PC-3 (cell line): ENCODE measurements at regions not wholly inside any gene's neighbourhood (a gene's known extent, or its start where the extent isn't known, plus 50 kb on each side); places are given as distances from the start of the nearest gene placed in this dataset.

Source experiments
- ATAC-seq: fragments of 200-7000 bp; cut with Tn5 transposase; 2 replicates; pipeline ENCODE4 v1.9.1; 2020; ENCODE audit warnings: mild to moderate bottlenecking, moderate library complexity
- BruUV-seq: library from RNA; stranded (reverse); fragments of 400-500 nt; replicated peaks from 2 replicates; lab custom pipeline; 2021; lab: Mats Ljungman, UMichigan
- CTCF ChIA-PET: fragments of 300-600 bp; sonication (Branson Sonifier 250); formaldehyde crosslinking; loops from one replicate; lab custom pipeline; 2022; ENCODE audit warnings: antibody characterized with exemption; lab: Charles Lee
- POLR2A ChIA-PET: fragments of 300-600 bp; sonication (Branson Sonifier 250); formaldehyde crosslinking; loops from one replicate; lab custom pipeline; 2022; ENCODE audit warnings: antibody characterized with exemption; ENCODE audit not compliant: unreplicated experiment; lab: Charles Lee
- DNase-seq: peaks from one replicate; pipeline ENCODE4 v3.0.0-alpha.2; 2015
- H2AFZ ChIP-seq: fragments of 300-600 bp; sonication (generic); 2 replicates; pipeline ENCODE4 v1.6.0; 2016; ENCODE audit warnings: antibody characterized with exemption, low read length
- H3F3A ChIP-seq: fragments of 300-600 bp; sonication (generic); one replicate; pipeline ENCODE4 v1.6.0; 2017; ENCODE audit warnings: antibody characterized with exemption, low read length, control low read depth, mild to moderate bottlenecking; ENCODE audit not compliant: unreplicated experiment
- H3K27ac ChIP-seq: fragments of 300-600 bp; sonication (generic); 2 replicates; pipeline ENCODE4 v1.5.1; 2016; ENCODE audit warnings: mild to moderate bottlenecking, low read length
- H3K27me3 ChIP-seq: fragments of 300-600 bp; sonication (generic); 2 replicates; pipeline ENCODE4 v1.6.1; 2016; ENCODE audit warnings: low read length, mixed read lengths
- H3K36me3 ChIP-seq: fragments of 300-600 bp; sonication (generic); 2 replicates; pipeline ENCODE4 v1.6.1; 2016; ENCODE audit warnings: low read depth, mixed run types, low read length, mixed read lengths
- H3K4me1 ChIP-seq: fragments of 300-600 bp; sonication (generic); 2 replicates; pipeline ENCODE4 v1.5.1; 2016; ENCODE audit warnings: low read length; ENCODE audit not compliant: insufficient read depth
- H3K4me2 ChIP-seq: fragments of 300-600 bp; sonication (generic); 2 replicates; pipeline ENCODE4 v1.6.0; 2016; ENCODE audit warnings: low read length
- H3K4me3 ChIP-seq: fragments of 300-600 bp; sonication (generic); 2 replicates; pipeline ENCODE4 v1.5.1; 2016; ENCODE audit warnings: mild to moderate bottlenecking, low read length, mixed read lengths
- H3K79me2 ChIP-seq: fragments of 300-600 bp; sonication (generic); 2 replicates; pipeline ENCODE4 v1.6.1; 2017; ENCODE audit warnings: low read length, mixed read lengths
- H3K9ac ChIP-seq: fragments of 300-600 bp; sonication (generic); 2 replicates; pipeline ENCODE4 v1.6.0; 2016; ENCODE audit warnings: mild to moderate bottlenecking, low read length
- H3K9me2 ChIP-seq: fragments of 300-600 bp; sonication (generic); replicated peaks from 2 replicates; pipeline ENCODE4 v1.6.1; 2016; ENCODE audit warnings: mixed run types, low read length, mixed read lengths
- H3K9me3 ChIP-seq: fragments of 300-600 bp; sonication (generic); 2 replicates; pipeline ENCODE4 v1.6.1; 2016; ENCODE audit warnings: low read length, mixed read lengths
- H4K20me1 ChIP-seq: fragments of 300-600 bp; sonication (generic); 2 replicates; pipeline ENCODE4 v1.6.1; 2016; ENCODE audit warnings: low read length, mixed read lengths
- CTCF ChIP-seq: fragments of 300-600 bp; sonication (generic); conservative IDR thresholded peaks from 2 replicates; pipeline ENCODE4 v1.5.1; 2017; ENCODE audit warnings: antibody characterized with exemption, low read depth, mild to moderate bottlenecking, low read length
- EZH2 ChIP-seq: fragments of 300-600 bp; sonication (generic); IDR thresholded peaks from one replicate; pipeline ENCODE4 v1.6.1; 2017; ENCODE audit warnings: antibody characterized with exemption, mild to moderate bottlenecking, low read length; ENCODE audit not compliant: unreplicated experiment
- EZH2phosphoT487 ChIP-seq: fragments of 300-600 bp; sonication (generic); IDR thresholded peaks from 2 replicates; pipeline ENCODE4 v1.6.1; 2018; ENCODE audit warnings: mild to moderate bottlenecking, antibody characterized with exemption, low read length, borderline replicate concordance
- intact Hi-C: fragments of 100-400 bp; cut with micrococcal nuclease; formaldehyde crosslinking; loops from 2 replicates; pipeline ENCODE4 v1.9.0; 2023

DNA sequence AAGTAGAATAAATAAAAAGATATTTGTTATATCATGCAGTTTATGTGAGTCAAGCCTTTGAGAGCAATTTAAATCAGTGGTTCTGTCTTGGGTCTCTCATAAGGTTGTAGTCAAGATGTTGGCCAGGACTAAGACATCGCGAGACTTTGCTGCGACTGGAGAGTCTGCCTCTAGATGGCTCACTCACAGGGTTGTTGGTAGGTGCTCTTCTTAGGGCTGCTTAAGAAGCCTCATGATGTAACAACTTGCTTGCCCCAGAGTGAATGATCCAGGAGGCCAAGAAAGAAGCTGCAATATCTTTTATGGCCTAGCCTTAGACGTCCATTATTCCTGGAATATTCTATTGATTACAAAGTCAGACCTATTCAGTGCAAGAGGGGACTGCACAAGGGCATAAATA is 73.1 kb upstream of the CACHD1 start:
- Histone ChIP-seq H3K9me3 (no peaks in the 10 kb centered on the region), H3F3A (no peaks in the 10 kb centered on the region), H3K9ac (no peak overlapping the region), H3K79me2 (no peaks in the 10 kb centered on the region), H3K4me3 (no peak overlapping the region), H3K4me2 (no peak overlapping the region), H2AFZ (no peak overlapping the region), H3K4me1 (no peaks in the 10 kb centered on the region), H3K27ac (no peak overlapping the region), H3K36me3 (no peaks in the 10 kb centered on the region), H4K20me1 (no peaks in the 10 kb centered on the region), H3K9me2 (0 out of 2 replicates have a peak, but pooled peaks cover 4% of the 10 kb centered on the region), H3K27me3 (no peaks in the 10 kb centered on the region)
- intact Hi-C loops: no loop called here
- BruUV-seq: no TSS peak
- no peak for TF ChIP-seq EZH2phosphoT487
- TF ChIP-seq CTCF: 0 out of 2 replicates have a peak, but pooled peaks have one; percentile 25
- TF ChIP-seq EZH2: no peak
- ATAC-seq (no peak), DNase-seq (no peak)
- ChIA-PET CTCF (no interaction called here), POLR2A (no interaction called here)

- no peak overlapping the region for H3K27ac ChIP-seq
- H3K9me2 ChIP-seq: no peaks in the 10 kb centered on the region
- no peaks in the 10 kb centered on the region for H4K20me1 ChIP-seq
- CTCF ChIA-PET: no interaction called here
- no peak for DNase-seq
- no peak overlapping the region for H3K9ac ChIP-seq
- H3K36me3 ChIP-seq: no peaks in the 10 kb centered on the region
- no peak for ATAC-seq
- no TSS peak for BruUV-seq
- TF ChIP-seq EZH2phosphoT487 (no peak), CTCF (no peak), EZH2 (no peak)
- no peaks in the 10 kb centered on the region for H3K4me1 ChIP-seq
- H3K9me3 ChIP-seq: no peaks in the 10 kb centered on the region
- no peak overlapping the region for H3K4me3 ChIP-seq
- H3K4me2 ChIP-seq: no peak overlapping the region
- H3F3A ChIP-seq: no peaks in the 10 kb centered on the region
- H3K27me3 ChIP-seq: no peaks in the 10 kb centered on the region
- intact Hi-C loops: no loop called here
- no peaks in the 10 kb centered on the region for H3K79me2 ChIP-seq
- no peak overlapping the region for H2AFZ ChIP-seq
- POLR2A ChIA-PET: no interaction called here
These were observed 72.4 kb upstream of the CACHD1 start for GRCh38 chr1:64397541-64397940.

DNA sequence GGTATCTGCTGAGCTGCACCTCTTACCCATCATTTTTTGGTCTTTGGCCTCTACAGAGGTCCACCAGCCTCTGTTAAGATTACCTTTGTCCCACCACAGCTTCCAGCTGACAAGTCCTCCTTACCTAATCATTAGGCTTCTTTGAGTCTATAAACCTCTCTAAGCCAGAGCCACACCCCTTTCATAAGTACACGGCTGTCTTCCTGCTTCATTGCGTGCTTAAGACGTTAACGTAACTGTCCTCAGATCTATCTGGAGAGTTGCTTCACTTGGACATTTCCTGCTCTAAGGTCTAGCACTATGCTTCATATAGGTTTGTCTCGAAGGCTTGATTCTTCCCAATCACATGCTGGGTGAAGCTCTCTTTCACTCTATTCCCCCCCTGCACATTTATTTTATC is 71.0 kb upstream of the CACHD1 start:
- Histone ChIP-seq H3K9me3 (no peaks in the 10 kb centered on the region), H3K4me2 (no peak overlapping the region), H3K9ac (no peak overlapping the region), H3K27ac (no peak overlapping the region), H3K27me3 (no peaks in the 10 kb centered on the region), H3K4me3 (no peak overlapping the region), H3F3A (no peaks in the 10 kb centered on the region), H3K9me2 (no peaks in the 10 kb centered on the region), H3K79me2 (no peaks in the 10 kb centered on the region), H3K36me3 (no peaks in the 10 kb centered on the region), H2AFZ (no peak overlapping the region), H4K20me1 (no peaks in the 10 kb centered on the region), H3K4me1 (no peaks in the 10 kb centered on the region)
- ChIA-PET POLR2A (no interaction called here), CTCF (no interaction called here)
- no TSS peak for BruUV-seq
- DNase-seq (no peak), ATAC-seq (no peak)
- TF ChIP-seq EZH2 (no peak), EZH2phosphoT487 (no peak), CTCF (no peak)
- intact Hi-C loops: no loop called here
